T-cell (primary cell): ENCODE measurements at regions not wholly inside any gene's neighbourhood (a gene's known extent, or its start where the extent isn't known, plus 50 kb on each side); places are given as distances from the start of the nearest gene placed in this dataset.

Source experiments
- ATAC-seq, 4 experiments: fragments of 200-7000 bp in 3 of 4; fragments of 150-1000 bp in 1 of 4; cut with Tn5 transposase; replicated peaks in 1 of 4; 1 replicate in 3 of 4; 2 replicates in 1 of 4; pipeline ENCODE4 v1.10.0; 2021; ENCODE audit warnings: moderate library complexity in 3 of 4, mild to moderate bottlenecking in 2 of 4, moderate number of reproducible peaks in 1 of 4
- CTCF ChIA-PET, 2 donors: fragments of 300-600 bp; sonication (Branson Sonifier 250); formaldehyde crosslinking; loops; one replicate each; lab custom pipeline; 2022; ENCODE audit warnings: antibody characterized with exemption in 2 of 2; lab: Charles Lee
- POLR2A ChIA-PET, 2 donors: fragments of 300-600 bp; sonication (Branson Sonifier 250); formaldehyde crosslinking; loops; one replicate each; lab custom pipeline; 2022; ENCODE audit warnings: antibody characterized with exemption in 2 of 2; lab: Charles Lee
- DNase-seq, 35 experiments: peaks; one replicate each; pipeline versions ENCODE4 v3.0.0 to v3.0.0-alpha.2; 2013 to 2023
- H3K27ac ChIP-seq: one replicate; pipeline ENCODE4 v1.5.1; 2013; ENCODE audit warnings: low read length
- H3K27me3 ChIP-seq, 2 experiments: replicated peaks in 1 of 2; 1 replicate in 1 of 2; 2 replicates in 1 of 2; pipeline versions ENCODE4 v1.6.1 to v1.7.0; 2013; ENCODE audit warnings: low read length in 1 of 2, mixed read lengths in 1 of 2; ENCODE audit not compliant: control insufficient read depth in 2 of 2, insufficient read depth in 2 of 2; ENCODE audit errors: extremely low read depth in 1 of 2
- H3K36me3 ChIP-seq, 2 donors: 1 replicate in 1 of 2; 2 replicates in 1 of 2; pipeline versions ENCODE4 v1.6.1 to v1.7.0; 2013; ENCODE audit warnings: low read length in 1 of 2; ENCODE audit not compliant: control insufficient read depth in 2 of 2, insufficient read depth in 1 of 2; ENCODE audit errors: extremely low read depth in 1 of 2
- H3K4me1 ChIP-seq, 2 experiments: 1 replicate in 1 of 2; 2 replicates in 1 of 2; pipeline versions ENCODE4 v1.6.1 to v1.7.0; 2013; ENCODE audit warnings: low read length in 2 of 2, mixed read lengths in 1 of 2; ENCODE audit not compliant: insufficient read depth in 2 of 2, control insufficient read depth in 1 of 2; ENCODE audit errors: extremely low read depth in 1 of 2
- H3K4me3 ChIP-seq, 2 donors: 1 replicate in 1 of 2; 2 replicates in 1 of 2; pipeline versions ENCODE4 v1.5.1 to v1.7.0; 2013; ENCODE audit warnings: mild to moderate bottlenecking in 2 of 2, low read length in 1 of 2, moderate library complexity in 1 of 2; ENCODE audit not compliant: control insufficient read depth in 1 of 2; ENCODE audit errors: extremely low read depth in 1 of 2
- H3K9me3 ChIP-seq: 2 replicates; pipeline ENCODE4 v1.7.0; 2013
- H3K27ac Mint-ChIP-seq, 2 donors: one replicate each; pipeline ENCODE4 v1.8.0; 2020 to 2021; ENCODE audit warnings: mild to moderate bottlenecking in 2 of 2, mixed read lengths in 2 of 2
- H3K27me3 Mint-ChIP-seq, 2 donors: one replicate each; pipeline ENCODE4 v1.8.0; 2021 to 2022; ENCODE audit warnings: mixed read lengths in 2 of 2
- H3K36me3 Mint-ChIP-seq: one replicate; pipeline ENCODE4 v1.8.0; 2021; ENCODE audit warnings: mixed read lengths
- H3K4me1 Mint-ChIP-seq, 3 donors: one replicate each; pipeline ENCODE4 v1.8.0; 2020 to 2022; ENCODE audit warnings: mixed read lengths in 3 of 3, mild to moderate bottlenecking in 1 of 3
- H3K4me3 Mint-ChIP-seq, 3 donors: one replicate each; pipeline ENCODE4 v1.8.0; 2020 to 2022; ENCODE audit warnings: mild to moderate bottlenecking in 3 of 3, mixed read lengths in 3 of 3, moderate library complexity in 3 of 3
- H3K9me3 Mint-ChIP-seq, 3 donors: one replicate each; pipeline ENCODE4 v1.8.0; 2020 to 2022; ENCODE audit warnings: mixed read lengths in 3 of 3
- whole genome bisulfite sequencing: methylation state at CpG from one replicate; pipeline ENCODE4 v1.1.5; 2013; ENCODE audit warnings: missing lambda C conversion rate; ENCODE audit not compliant: insufficient coverage; 5-methylcytosine and 5-hydroxymethylcytosine counted together

- no peak overlapping the region for H3K27ac ChIP-seq
- no peak overlapping the region for H3K4me3 ChIP-seq
- Mint-ChIP-seq H3K36me3 (no peaks in the 10 kb centered on the region), H3K4me1 (no peaks in the 10 kb centered on the region), H3K9me3 (peaks cover 2 to 13% (median 5%) of the 10 kb centered on the region in 3 donors), H3K4me3 (no peak overlapping the region), H3K27ac (no peak overlapping the region), H3K27me3 (no peaks in the 10 kb centered on the region)
- H3K9me3 ChIP-seq, result no peaks in the 10 kb centered on the region
- DNase-seq (no peak), ATAC-seq (no peak)
- WGBS, result 92% methylated on average over 2 of the region's 3 CpGs
- no peaks in the 10 kb centered on the region for H3K27me3 ChIP-seq
- ChIA-PET CTCF (no interaction called here), POLR2A (no interaction called here)
- H3K36me3 ChIP-seq, result no peaks in the 10 kb centered on the region
- H3K4me1 ChIP-seq, result no peaks in the 10 kb centered on the region
Measured at GRCh38 chr12:78700565-78700964, 164.0 kb upstream of the SYT1 start.

- Histone ChIP-seq H3K27me3 (no peaks in the 10 kb centered on the region), H3K4me1 (no peaks in the 10 kb centered on the region), H3K4me3 (no peak overlapping the region), H3K9me3 (no peaks in the 10 kb centered on the region), H3K27ac (no peak overlapping the region), H3K36me3 (no peaks in the 10 kb centered on the region)
- no peak overlapping the region for H3K4me3 Mint-ChIP-seq
- 89% methylated on average over 2 of the region's 3 CpGs for WGBS
- no peak overlapping the region for H3K27ac Mint-ChIP-seq
- H3K9me3 Mint-ChIP-seq, result peaks cover 2 to 23% (median 9%) of the 10 kb centered on the region in 3 donors
- CTCF ChIA-PET, result no interaction called here
- POLR2A ChIA-PET, result no interaction called here
- DNase-seq, result no peak
- no peaks in the 10 kb centered on the region for H3K36me3 Mint-ChIP-seq
- no peaks in the 10 kb centered on the region for H3K27me3 Mint-ChIP-seq
- ATAC-seq, result no peak
- H3K4me1 Mint-ChIP-seq, result no peaks in the 10 kb centered on the region
Measured at GRCh38 chr12:78703820-78704525, 160.6 kb upstream of the SYT1 start.

DNA sequence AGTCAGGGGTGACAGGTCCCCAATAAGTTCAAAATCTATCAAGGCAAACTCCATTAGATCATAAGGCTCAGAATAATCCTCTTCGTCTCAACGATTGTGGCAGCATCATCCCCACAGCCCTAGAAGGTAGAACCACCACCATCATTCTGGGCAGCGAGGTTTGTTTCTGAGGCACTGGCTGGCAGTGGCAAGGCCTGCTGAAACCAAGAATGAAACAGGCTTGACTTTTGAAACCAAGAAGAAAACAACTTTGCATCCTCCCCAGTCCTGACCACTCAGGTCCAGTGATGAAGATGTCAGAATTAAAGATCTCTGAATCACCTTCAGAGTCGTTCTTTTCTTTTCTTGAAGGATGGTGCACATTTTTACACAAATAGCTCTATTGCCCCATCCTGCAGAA lies 152.6 kb upstream of the SYT1 start:
- Mint-ChIP-seq H3K4me3 (no peak overlapping the region), H3K4me1 (no peaks in the 10 kb centered on the region), H3K9me3 (peaks cover 2 to 21% (median 8%) of the 10 kb centered on the region in 3 donors), H3K27me3 (no peaks in the 10 kb centered on the region), H3K27ac (no peak overlapping the region), H3K36me3 (no peaks in the 10 kb centered on the region)
- no peak overlapping the region for H3K4me3 ChIP-seq
- H3K27ac ChIP-seq, result no peak overlapping the region
- ChIA-PET POLR2A (no interaction called here), CTCF (no interaction called here)
- H3K36me3 ChIP-seq, result no peaks in the 10 kb centered on the region
- no peaks in the 10 kb centered on the region for H3K27me3 ChIP-seq
- DNase-seq (no peak), ATAC-seq (no peak)
- H3K4me1 ChIP-seq, result no peaks in the 10 kb centered on the region
- H3K9me3 ChIP-seq, result no peaks in the 10 kb centered on the region
- WGBS, result 73% methylated on average over 2 of the region's 4 CpGs

GRCh38 chr12:78712834-78713481 lies 151.6 kb upstream of the SYT1 start:
- Histone ChIP-seq H3K4me1 (no peaks in the 10 kb centered on the region), H3K9me3 (no peaks in the 10 kb centered on the region), H3K4me3 (no peak overlapping the region), H3K27me3 (no peaks in the 10 kb centered on the region), H3K27ac (no peak overlapping the region), H3K36me3 (no peaks in the 10 kb centered on the region)
- Mint-ChIP-seq H3K4me1 (no peaks in the 10 kb centered on the region), H3K27me3 (no peaks in the 10 kb centered on the region), H3K36me3 (no peaks in the 10 kb centered on the region), H3K27ac (no peak overlapping the region), H3K9me3 (peaks cover 2 to 14% (median 5%) of the 10 kb centered on the region in 3 donors), H3K4me3 (no peak overlapping the region)
- no peak for ATAC-seq
- 100% methylated on average over 1 of the region's 4 CpGs for WGBS
- POLR2A ChIA-PET, result no interaction called here
- DNase-seq, result no peak
- CTCF ChIA-PET, result no interaction called here

- H3K36me3 Mint-ChIP-seq, result no peaks in the 10 kb centered on the region
- POLR2A ChIA-PET, result no interaction called here
- no peak overlapping the region for H3K27ac ChIP-seq
- no peak for DNase-seq
- H3K27me3 Mint-ChIP-seq, result no peaks in the 10 kb centered on the region
- peaks cover 5 to 14% (median 6%) of the 10 kb centered on the region in 3 donors for H3K9me3 Mint-ChIP-seq
- no peaks in the 10 kb centered on the region for H3K27me3 ChIP-seq
- WGBS, result 86% methylated on average over 1 of the region's 1 CpG
- H3K9me3 ChIP-seq, result no peaks in the 10 kb centered on the region
- H3K4me1 ChIP-seq, result peaks cover 0 to 2% of the 10 kb centered on the region in 2 experiments
- no peak for ATAC-seq
- H3K27ac Mint-ChIP-seq, result no peak overlapping the region
- CTCF ChIA-PET, result no interaction called here
- H3K4me1 Mint-ChIP-seq, result no peaks in the 10 kb centered on the region
- H3K4me3 ChIP-seq, result no peak overlapping the region
- H3K4me3 Mint-ChIP-seq, result no peak overlapping the region
- H3K36me3 ChIP-seq, result no peaks in the 10 kb centered on the region
Measured at GRCh38 chr12:78719721-78720120, 144.9 kb upstream of the SYT1 start.

GRCh38 chr12:78721906-78722305 lies 142.7 kb upstream of the SYT1 start:
- H3K27ac Mint-ChIP-seq, result no peak overlapping the region
- ATAC-seq (no peak), DNase-seq (no peak)
- peaks cover 5 to 17% (median 8%) of the 10 kb centered on the region in 3 donors for H3K9me3 Mint-ChIP-seq
- no peaks in the 10 kb centered on the region for H3K4me1 Mint-ChIP-seq
- H3K27me3 ChIP-seq, result no peaks in the 10 kb centered on the region
- CTCF ChIA-PET, result no interaction called here
- no peak overlapping the region for H3K4me3 Mint-ChIP-seq
- H3K4me3 ChIP-seq, result no peak overlapping the region
- no peaks in the 10 kb centered on the region for H3K9me3 ChIP-seq
- no peaks in the 10 kb centered on the region for H3K27me3 Mint-ChIP-seq
- H3K36me3 Mint-ChIP-seq, result no peaks in the 10 kb centered on the region
- H3K36me3 ChIP-seq, result no peaks in the 10 kb centered on the region
- POLR2A ChIA-PET, result no interaction called here
- H3K4me1 ChIP-seq, result peaks cover 0 to 2% of the 10 kb centered on the region in 2 experiments
- no peak overlapping the region for H3K27ac ChIP-seq
